Neural progenitor cell (in vitro differentiated cells): ENCODE measurements at regions not wholly inside any gene's neighbourhood (a gene's known extent, or its start where the extent isn't known, plus 50 kb on each side); places are given as distances from the start of the nearest gene placed in this dataset.

Experiments
- EZH2phosphoT487 ChIP-seq: fragments of 200-600 bp; sonication (generic); IDR thresholded peaks from 2 replicates; pipeline ENCODE4 v1.6.1; 2017; ENCODE audit warnings: antibody characterized with exemption
- TF ChIP-seq, protein P1 (sequence below): fragments of 200-600 bp; sonication (generic); IDR thresholded peaks from 2 replicates; pipeline ENCODE4 v1.5.1; 2017; ENCODE audit warnings: antibody characterized with exemption, mild to moderate bottlenecking

DNA sequence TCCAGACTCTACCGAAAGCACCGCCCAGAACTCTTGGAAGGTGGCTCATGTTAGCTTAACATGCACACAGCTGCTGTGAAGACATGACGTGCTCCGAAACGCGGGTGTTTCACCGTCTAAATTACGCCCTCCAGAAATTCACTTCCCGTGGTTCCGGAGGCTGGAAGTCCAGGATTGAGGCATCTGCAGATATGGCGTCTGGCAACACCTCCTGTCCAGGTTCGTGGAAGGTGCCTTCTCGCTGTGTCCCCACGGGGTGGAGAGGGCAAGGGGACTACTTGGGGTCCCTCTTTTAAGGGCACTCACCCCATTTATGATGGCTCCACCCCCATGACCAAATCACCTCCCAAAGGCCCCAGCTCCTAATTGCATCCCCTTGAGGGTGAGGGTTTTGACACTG, 348.0 kb upstream of the IRX2 start:
- TF ChIP-seq EZH2phosphoT487, result no peak
- TF ChIP-seq, protein P1, sequence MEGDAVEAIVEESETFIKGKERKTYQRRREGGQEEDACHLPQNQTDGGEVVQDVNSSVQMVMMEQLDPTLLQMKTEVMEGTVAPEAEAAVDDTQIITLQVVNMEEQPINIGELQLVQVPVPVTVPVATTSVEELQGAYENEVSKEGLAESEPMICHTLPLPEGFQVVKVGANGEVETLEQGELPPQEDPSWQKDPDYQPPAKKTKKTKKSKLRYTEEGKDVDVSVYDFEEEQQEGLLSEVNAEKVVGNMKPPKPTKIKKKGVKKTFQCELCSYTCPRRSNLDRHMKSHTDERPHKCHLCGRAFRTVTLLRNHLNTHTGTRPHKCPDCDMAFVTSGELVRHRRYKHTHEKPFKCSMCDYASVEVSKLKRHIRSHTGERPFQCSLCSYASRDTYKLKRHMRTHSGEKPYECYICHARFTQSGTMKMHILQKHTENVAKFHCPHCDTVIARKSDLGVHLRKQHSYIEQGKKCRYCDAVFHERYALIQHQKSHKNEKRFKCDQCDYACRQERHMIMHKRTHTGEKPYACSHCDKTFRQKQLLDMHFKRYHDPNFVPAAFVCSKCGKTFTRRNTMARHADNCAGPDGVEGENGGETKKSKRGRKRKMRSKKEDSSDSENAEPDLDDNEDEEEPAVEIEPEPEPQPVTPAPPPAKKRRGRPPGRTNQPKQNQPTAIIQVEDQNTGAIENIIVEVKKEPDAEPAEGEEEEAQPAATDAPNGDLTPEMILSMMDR, result no peak
